Fibroblast of lung (primary cell): ENCODE measurements at regions not wholly inside any gene's neighbourhood (a gene's known extent, or its start where the extent isn't known, plus 50 kb on each side); places are given as distances from the start of the nearest gene placed in this dataset.

Experiments used
- EZH2 ChIP-seq: IDR thresholded peaks from 2 replicates; pipeline ENCODE4 v1.5.1; 2012; ENCODE audit warnings: low read length, control low read depth, mild to moderate bottlenecking; ENCODE audit errors: missing control alignments
- TF ChIP-seq, protein P1 (sequence below), 2 donors: IDR thresholded peaks in 1 of 2; conservative IDR thresholded peaks in 1 of 2; 1 replicate in 1 of 2; 2 replicates in 1 of 2; pipeline ENCODE4 v1.5.1; 2011 to 2012; ENCODE audit warnings: low read length in 2 of 2, control low read depth in 1 of 2, inconsistent platforms in 1 of 2, low read depth in 1 of 2, mild to moderate bottlenecking in 1 of 2

DNA sequence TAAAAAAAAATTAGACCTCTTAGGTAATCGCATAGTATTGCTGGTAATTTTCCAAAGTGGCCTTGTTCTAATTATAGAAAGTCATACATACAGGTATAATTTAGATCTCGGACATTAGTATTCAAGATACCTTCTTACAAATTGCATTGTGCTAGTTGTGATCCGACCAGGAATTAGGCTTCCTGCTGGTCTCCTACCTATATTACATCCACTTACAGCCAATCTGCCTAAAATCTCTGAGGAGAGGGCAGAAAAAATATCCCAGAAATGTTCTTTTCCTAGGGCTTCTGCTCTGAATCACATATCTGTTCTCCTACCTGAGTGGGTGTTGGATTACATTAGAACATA is 314.7 kb upstream of the GULP1 start:
- TF ChIP-seq, protein P1, sequence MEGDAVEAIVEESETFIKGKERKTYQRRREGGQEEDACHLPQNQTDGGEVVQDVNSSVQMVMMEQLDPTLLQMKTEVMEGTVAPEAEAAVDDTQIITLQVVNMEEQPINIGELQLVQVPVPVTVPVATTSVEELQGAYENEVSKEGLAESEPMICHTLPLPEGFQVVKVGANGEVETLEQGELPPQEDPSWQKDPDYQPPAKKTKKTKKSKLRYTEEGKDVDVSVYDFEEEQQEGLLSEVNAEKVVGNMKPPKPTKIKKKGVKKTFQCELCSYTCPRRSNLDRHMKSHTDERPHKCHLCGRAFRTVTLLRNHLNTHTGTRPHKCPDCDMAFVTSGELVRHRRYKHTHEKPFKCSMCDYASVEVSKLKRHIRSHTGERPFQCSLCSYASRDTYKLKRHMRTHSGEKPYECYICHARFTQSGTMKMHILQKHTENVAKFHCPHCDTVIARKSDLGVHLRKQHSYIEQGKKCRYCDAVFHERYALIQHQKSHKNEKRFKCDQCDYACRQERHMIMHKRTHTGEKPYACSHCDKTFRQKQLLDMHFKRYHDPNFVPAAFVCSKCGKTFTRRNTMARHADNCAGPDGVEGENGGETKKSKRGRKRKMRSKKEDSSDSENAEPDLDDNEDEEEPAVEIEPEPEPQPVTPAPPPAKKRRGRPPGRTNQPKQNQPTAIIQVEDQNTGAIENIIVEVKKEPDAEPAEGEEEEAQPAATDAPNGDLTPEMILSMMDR (conservative IDR thresholded peaks at IDR 0.05 in 1 of 2, IDR thresholded peaks at IDR 0.05 in 1 of 2; ENCODE audit: low read depth in 1 of 2, low read length in 2 of 2): no peak
- no peak for TF ChIP-seq EZH2
